Sigmoid colon (tissue), 4 donors: ENCODE measurements at regions not wholly inside any gene's neighbourhood (a gene's known extent, or its start where the extent isn't known, plus 50 kb on each side); places are given as distances from the start of the nearest gene placed in this dataset.

Experiments used
- EP300 ChIP-seq, 4 donors: sonication (generic); formaldehyde crosslinking; IDR thresholded peaks; one replicate each; pipeline ENCODE4 v1.6.1; 2017; ENCODE audit warnings: antibody characterized with exemption in 4 of 4
- POLR2A ChIP-seq, 2 donors: fragments of 450-650 bp; IDR thresholded peaks; one replicate each; pipeline ENCODE4 v1.6.1; 2016; ENCODE audit warnings: antibody characterized with exemption in 2 of 2, mild to moderate bottlenecking in 2 of 2, moderate library complexity in 2 of 2
- POLR2AphosphoS5 ChIP-seq, 4 donors: sonication (generic); formaldehyde crosslinking; IDR thresholded peaks; one replicate each; pipeline ENCODE4 v1.6.1; 2017; ENCODE audit warnings: antibody characterized with exemption in 4 of 4
- TF ChIP-seq, protein P1 (sequence below), 4 experiments: fragments of 450-650 bp in 3 of 4; fragments of 200-600 bp in 1 of 4; IDR thresholded peaks; one replicate each; pipeline ENCODE4 v1.5.1; 2016 to 2019; ENCODE audit warnings: antibody characterized with exemption in 4 of 4, mild to moderate bottlenecking in 3 of 4, moderate library complexity in 2 of 4

DNA sequence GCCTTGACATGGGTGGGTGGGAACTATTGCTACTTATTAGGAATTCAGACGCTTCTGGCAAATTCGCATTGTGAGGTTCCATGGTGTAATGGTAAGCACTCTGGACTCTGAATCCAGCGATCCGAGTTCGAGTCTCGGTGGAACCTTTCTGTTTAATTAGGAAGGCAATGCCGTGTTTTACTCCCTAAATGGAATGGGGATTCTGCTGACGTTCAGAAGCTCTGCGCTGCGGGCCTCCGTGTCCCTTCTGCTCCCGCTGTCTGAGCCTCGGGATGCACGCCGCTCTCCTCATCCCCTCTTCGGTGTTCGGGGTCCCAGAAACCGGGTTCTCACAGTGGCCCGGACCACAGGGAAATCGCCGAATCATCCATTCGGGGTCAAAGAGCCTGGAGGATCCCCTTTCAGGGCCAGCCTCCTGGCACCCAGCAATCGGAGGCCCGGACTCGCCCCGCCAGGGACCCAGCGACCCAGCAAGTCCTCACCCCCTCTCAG lies 280.3 kb downstream of the FAM72C start:
- no peak for TF ChIP-seq POLR2A (IDR thresholded peaks at IDR 0.05)
- TF ChIP-seq, protein P1, sequence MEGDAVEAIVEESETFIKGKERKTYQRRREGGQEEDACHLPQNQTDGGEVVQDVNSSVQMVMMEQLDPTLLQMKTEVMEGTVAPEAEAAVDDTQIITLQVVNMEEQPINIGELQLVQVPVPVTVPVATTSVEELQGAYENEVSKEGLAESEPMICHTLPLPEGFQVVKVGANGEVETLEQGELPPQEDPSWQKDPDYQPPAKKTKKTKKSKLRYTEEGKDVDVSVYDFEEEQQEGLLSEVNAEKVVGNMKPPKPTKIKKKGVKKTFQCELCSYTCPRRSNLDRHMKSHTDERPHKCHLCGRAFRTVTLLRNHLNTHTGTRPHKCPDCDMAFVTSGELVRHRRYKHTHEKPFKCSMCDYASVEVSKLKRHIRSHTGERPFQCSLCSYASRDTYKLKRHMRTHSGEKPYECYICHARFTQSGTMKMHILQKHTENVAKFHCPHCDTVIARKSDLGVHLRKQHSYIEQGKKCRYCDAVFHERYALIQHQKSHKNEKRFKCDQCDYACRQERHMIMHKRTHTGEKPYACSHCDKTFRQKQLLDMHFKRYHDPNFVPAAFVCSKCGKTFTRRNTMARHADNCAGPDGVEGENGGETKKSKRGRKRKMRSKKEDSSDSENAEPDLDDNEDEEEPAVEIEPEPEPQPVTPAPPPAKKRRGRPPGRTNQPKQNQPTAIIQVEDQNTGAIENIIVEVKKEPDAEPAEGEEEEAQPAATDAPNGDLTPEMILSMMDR (IDR thresholded peaks at IDR 0.05) = no peak
- no peak for TF ChIP-seq EP300 (IDR thresholded peaks at IDR 0.05)
- no peak for TF ChIP-seq POLR2AphosphoS5 (IDR thresholded peaks at IDR 0.05)
